Osteocyte (in vitro differentiated cells): ENCODE measurements at regions not wholly inside any gene's neighbourhood (a gene's known extent, or its start where the extent isn't known, plus 50 kb on each side); places are given as distances from the start of the nearest gene placed in this dataset.

Source experiments
- DNase-seq: peaks from one replicate; pipeline ENCODE4 v3.0.0; 2021; ENCODE audit warnings: mixed read lengths; ENCODE audit not compliant: unreplicated experiment; ENCODE audit errors: extremely low spot score
- H3K27ac Mint-ChIP-seq: one replicate; pipeline ENCODE4 v1.8.0; 2021; ENCODE audit warnings: mild to moderate bottlenecking, mixed read lengths; ENCODE audit not compliant: unreplicated experiment
- H3K27me3 Mint-ChIP-seq: one replicate; pipeline ENCODE4 v1.8.0; 2021; ENCODE audit warnings: mixed read lengths; ENCODE audit not compliant: unreplicated experiment
- H3K36me3 Mint-ChIP-seq: one replicate; pipeline ENCODE4 v1.8.0; 2021; ENCODE audit warnings: mixed read lengths; ENCODE audit not compliant: unreplicated experiment
- H3K4me1 Mint-ChIP-seq: one replicate; pipeline ENCODE4 v1.8.0; 2021; ENCODE audit warnings: mixed read lengths; ENCODE audit not compliant: unreplicated experiment
- H3K4me3 Mint-ChIP-seq: one replicate; pipeline ENCODE4 v1.8.0; 2021; ENCODE audit warnings: mild to moderate bottlenecking, moderate library complexity, mixed read lengths; ENCODE audit not compliant: unreplicated experiment
- H3K9me3 Mint-ChIP-seq: one replicate; pipeline ENCODE4 v1.8.0; 2021; ENCODE audit warnings: mixed read lengths; ENCODE audit not compliant: unreplicated experiment
- CTCF ChIP-seq: fragments of 200-600 bp; sonication (generic); IDR thresholded peaks from 2 replicates; pipeline ENCODE4 v1.5.0; 2021; ENCODE audit warnings: antibody characterized with exemption, mild to moderate bottlenecking, moderate library complexity

- no peaks in the 10 kb centered on the region for H3K27me3 Mint-ChIP-seq
- no peaks in the 10 kb centered on the region for H3K4me1 Mint-ChIP-seq
- TF ChIP-seq CTCF = no peak
- no peak overlapping the region for H3K27ac Mint-ChIP-seq
- H3K36me3 Mint-ChIP-seq = no peaks in the 10 kb centered on the region
- no peak overlapping the region for H3K4me3 Mint-ChIP-seq
- H3K9me3 Mint-ChIP-seq = no peaks in the 10 kb centered on the region
- DNase-seq = no peak
Measured at GRCh38 chr6:105621564-105622175, 218.8 kb upstream of the PREP start.

GRCh38 chr6:105620878-105621277 is 218.0 kb upstream of the PREP start:
- TF ChIP-seq CTCF = no peak

GRCh38 chr6:105619971-105620741 is 217.3 kb upstream of the PREP start:
- no peak for TF ChIP-seq CTCF
- Mint-ChIP-seq H3K4me1 (no peaks in the 10 kb centered on the region), H3K9me3 (peaks cover under 1% of the 10 kb centered on the region), H3K27me3 (no peaks in the 10 kb centered on the region), H3K4me3 (no peak overlapping the region), H3K36me3 (no peaks in the 10 kb centered on the region), H3K27ac (no peak overlapping the region)
- DNase-seq = no peak

More at GRCh38 chr6:105620878-105621277, 218.0 kb upstream of the PREP start:
- no peak for DNase-seq
- H3K27ac Mint-ChIP-seq = no peak overlapping the region
- H3K9me3 Mint-ChIP-seq = no peaks in the 10 kb centered on the region
- no peaks in the 10 kb centered on the region for H3K4me1 Mint-ChIP-seq
- H3K4me3 Mint-ChIP-seq = no peak overlapping the region
- H3K27me3 Mint-ChIP-seq = no peaks in the 10 kb centered on the region
- H3K36me3 Mint-ChIP-seq = no peaks in the 10 kb centered on the region

GRCh38 chr6:105618247-105618646 is 215.4 kb upstream of the PREP start:
- no peak for TF ChIP-seq CTCF
- Mint-ChIP-seq H3K36me3 (no peaks in the 10 kb centered on the region), H3K27me3 (no peaks in the 10 kb centered on the region), H3K4me3 (no peak overlapping the region), H3K9me3 (peaks cover 4% of the 10 kb centered on the region), H3K27ac (no peak overlapping the region), H3K4me1 (no peaks in the 10 kb centered on the region)
- no peak for DNase-seq

GRCh38 chr6:105616521-105616920 is 213.6 kb upstream of the PREP start:
- Mint-ChIP-seq H3K36me3 (no peaks in the 10 kb centered on the region), H3K4me1 (peaks cover under 1% of the 10 kb centered on the region), H3K9me3 (peaks cover 4% of the 10 kb centered on the region), H3K4me3 (no peak overlapping the region), H3K27me3 (no peaks in the 10 kb centered on the region), H3K27ac (no peak overlapping the region)
- DNase-seq = no peak
- no peak for TF ChIP-seq CTCF
